ENCODE measurements at regions not wholly inside any gene's neighbourhood (a gene's known extent, or its start where the extent isn't known, plus 50 kb on each side); places are given as distances from the start of the nearest gene placed in this dataset.
"Not testable (repeated sequence)": the region's sequence is repeated elsewhere in the genome, so short reads cannot be mapped to it uniquely, and the experiment has no call there.

GRCh38 chr1:148679050-148679786, 69.4 kb upstream of the NUDT4B start:
- ATAC-seq, result peak; percentile 49
- peak; percentile 48 for DNase-seq (ENCODE audit: low spot score)

DNA sequence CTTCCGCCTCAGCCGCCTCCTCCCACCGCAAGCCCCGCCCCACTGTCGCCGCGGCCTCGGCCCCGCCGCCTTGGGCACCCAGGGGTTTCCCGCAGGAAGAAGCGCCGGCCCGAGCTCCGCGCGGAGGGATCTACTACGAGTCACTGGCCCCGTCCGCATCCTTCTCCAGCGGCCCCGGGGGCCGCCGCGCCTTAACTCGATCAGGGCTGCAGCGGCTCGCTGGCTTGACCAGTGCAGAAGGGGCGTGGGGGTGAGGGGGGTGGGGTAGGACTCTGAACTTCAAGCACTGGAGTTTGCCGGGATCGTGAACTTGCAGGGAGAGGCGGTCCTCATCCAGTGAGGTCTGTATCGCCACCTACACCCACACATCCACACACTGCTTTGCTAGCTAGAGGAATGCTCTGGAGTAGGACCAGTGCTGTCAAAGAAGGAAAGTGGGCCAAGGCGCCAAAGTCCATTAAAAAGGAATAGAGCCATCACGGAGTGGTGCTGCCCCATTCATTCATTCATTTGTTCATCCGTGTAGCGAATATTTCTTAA, 68.7 kb upstream of the NUDT4B start:
- not testable (repeated sequence) for DNase-seq (ENCODE audit: low spot score)
- ATAC-seq, result peak; percentile 84

DNA sequence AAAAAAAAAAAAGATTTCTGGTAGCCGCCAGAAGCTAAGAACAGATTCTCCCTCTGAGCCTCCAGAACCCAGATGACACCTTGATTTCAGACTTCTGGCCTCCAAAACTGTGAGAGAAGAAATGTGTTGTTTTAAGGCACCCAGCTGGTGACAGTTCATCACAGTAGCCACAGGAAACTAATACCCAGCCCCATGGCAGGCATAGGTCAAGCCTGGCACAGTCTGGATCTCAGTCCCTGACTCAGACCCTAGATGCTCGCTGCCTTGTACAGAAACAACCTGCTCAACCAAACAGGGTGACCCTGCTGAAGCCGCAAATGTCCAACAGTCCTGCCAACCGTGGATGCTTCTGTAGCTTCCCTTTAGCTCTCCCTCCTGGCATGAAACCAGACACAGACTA, 61.8 kb upstream of the NUDT4B start:
- not testable (repeated sequence) for DNase-seq (ENCODE audit: low spot score); ATAC-seq

DNA sequence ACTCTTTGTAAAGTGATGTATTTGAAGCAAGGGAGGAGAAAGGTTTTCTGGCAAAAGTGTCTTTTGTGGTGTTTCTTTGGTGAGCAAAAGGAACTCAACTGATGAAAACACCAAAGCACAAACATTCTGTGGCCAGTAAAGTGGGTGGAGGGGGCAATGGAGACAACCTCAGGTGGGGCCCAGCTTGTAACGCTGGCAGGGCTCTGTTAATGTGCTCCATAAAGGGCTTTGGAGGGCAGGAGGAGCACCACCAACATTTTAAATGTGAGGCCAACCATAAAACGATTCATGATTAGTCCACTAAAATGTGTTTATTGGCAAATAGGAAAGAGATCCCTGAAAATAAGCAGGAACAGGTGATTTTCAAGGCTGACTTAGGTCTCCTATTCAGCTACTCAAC, 61.2 kb upstream of the NUDT4B start:
- ATAC-seq; DNase-seq (ENCODE audit: low spot score): not testable (repeated sequence)
